ENCODE measurements at regions not wholly inside any gene's neighbourhood (a gene's known extent, or its start where the extent isn't known, plus 50 kb on each side); places are given as distances from the start of the nearest gene placed in this dataset.

GRCh38 chr2:240225131-240225530 is 84.7 kb upstream of the OTOS start:
- DNase-seq (ENCODE audit: extremely low spot score, insufficient read length, low read depth): no peak
- no peak for FAIRE-seq

- FAIRE-seq: no peak
- DNase-seq (ENCODE audit: extremely low spot score, insufficient read length, low read depth): no peak
Measured at GRCh38 chr2:240225660-240226475, 85.4 kb upstream of the OTOS start.

DNA sequence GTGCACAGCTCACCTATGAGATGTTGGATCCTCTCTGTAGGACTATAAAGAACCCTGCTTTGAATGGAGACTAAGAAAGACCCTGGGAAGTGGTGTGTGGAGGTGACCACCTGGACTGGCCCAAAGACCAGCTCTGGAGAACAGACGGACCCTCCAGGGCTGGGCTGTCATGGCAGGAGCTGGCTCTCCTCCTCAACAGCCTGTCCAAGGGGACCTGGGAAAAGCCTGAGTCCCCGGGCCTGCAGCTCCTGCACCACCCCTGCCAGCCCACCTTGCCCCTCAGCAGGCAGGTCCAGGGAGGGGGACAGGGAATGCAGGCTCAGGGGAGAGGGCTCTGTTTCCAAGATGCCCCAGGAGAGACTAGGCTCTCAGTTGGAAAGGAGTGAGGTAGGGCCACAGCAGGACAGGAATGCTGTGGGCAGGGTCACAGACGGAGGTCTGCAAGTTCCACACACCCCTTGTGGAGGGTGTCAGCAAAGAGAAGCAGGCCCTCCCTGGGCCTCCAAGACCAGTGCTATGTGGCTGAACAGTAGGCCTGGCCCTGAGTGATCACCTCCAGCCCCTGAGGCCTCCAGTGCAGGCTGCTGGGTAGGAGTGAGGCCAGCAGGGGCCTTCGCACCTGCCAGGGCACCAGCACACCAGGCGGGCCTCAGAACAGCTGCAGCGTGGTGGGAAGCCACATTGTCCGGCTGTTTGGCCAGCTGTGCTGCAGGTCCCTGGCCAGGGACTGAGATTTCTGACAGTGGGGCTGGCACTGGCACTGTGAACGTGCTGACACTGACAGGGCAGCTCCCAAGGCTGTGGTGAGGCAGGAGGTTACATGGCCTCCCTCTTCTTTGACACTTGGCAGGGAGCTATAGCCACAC is 86.4 kb upstream of the OTOS start:
- FAIRE-seq: no peak
- DNase-seq (ENCODE audit: extremely low spot score, insufficient read length, low read depth): no peak

DNA sequence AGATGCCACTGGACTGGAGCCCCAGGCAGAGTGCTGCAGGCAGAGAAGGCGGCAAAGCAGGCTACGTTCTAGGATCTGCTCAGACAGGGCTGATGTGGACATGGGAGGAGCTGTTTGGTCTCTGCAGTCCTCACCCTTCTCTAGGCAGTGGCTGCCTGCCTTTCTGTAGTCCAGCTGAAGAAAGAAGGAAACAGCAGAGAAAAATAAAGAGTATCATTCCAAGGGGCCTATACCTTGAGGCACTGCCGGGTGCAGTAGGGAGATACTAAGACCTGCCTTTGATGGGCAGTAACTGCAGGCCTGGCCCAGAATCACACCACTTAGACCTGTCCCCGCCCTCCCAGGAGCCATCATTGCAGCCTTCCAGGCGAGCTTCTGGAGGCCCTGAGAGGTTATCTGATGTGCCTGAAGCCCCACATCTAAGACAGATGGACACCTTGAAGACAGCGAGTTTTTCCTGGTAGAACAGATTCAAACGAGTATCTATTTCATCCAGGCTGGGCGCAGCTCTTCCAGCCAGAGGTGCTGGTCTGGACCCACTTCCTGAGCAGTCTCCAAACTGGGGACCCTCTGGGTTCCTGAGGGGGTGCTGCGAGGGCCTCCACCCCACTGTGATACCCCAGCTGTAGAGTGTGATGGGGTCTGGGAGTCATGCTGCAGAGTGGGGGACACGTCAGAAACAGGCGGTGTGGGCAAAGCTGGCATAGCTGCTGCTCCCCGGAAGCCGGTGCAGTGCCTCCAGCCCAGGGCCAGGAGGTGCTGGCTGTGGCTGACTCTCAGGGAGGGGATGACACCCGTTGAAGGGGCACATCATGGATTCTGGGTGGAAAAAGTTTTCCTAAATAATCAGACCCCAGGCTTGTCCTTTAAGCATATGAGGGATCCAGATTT is 87.3 kb upstream of the OTOS start:
- no peak for FAIRE-seq
- DNase-seq (ENCODE audit: extremely low spot score, insufficient read length, low read depth): no peak

DNA sequence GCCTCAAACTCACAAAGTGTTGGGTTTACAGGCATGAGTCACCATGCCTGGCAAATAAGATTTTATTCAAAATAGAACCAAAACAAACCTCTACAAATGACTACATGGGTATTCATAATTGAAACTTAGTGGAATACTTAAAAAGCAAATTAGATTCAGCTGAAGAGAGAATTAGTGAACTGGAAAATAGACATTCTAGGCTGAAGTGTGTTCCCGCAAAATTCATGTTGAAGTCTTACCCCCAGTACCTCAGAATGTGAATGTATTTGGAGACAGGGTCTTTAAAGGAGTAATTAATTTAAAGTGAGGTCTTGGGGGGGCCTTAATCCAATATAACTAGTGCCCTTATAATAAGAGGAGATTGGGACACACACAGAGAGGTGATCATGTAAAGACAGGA is 88.5 kb upstream of the OTOS start:
- FAIRE-seq (no peak), DNase-seq (ENCODE audit: extremely low spot score, insufficient read length, low read depth) (no peak)

DNA sequence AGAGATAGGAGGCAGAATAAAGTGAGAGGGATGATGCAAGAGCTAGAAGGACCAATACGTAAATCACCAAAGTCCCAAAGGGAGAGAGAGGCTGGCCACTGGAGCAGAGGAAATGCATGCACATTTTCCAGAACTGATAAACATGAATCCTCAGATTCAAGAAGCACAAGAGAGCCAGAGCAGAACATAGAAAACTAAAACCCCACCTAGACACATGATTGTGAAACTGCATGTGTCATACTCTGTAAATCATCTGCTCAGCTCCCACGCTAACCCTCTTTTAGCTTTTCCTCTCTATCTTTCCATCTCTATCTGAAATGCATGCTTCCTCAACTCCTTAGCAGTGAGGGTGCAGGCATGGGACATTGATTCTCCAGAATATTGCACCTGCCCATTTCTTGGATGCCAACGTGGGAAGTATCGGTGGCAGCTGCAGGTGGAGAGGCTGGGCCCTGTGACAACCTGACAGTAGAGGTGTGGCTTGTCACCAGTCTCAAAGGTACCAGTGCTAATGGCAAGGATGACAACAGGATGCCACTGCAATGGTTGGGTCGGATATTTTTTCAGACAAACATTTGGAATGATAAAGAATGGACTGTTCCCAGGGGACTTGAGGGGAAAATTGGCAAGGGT is 89.3 kb upstream of the OTOS start:
- DNase-seq (ENCODE audit: extremely low spot score, insufficient read length, low read depth): no peak
- peak; percentile 21 for FAIRE-seq

GRCh38 chr2:240230291-240230931 is 90.0 kb upstream of the OTOS start:
- DNase-seq (ENCODE audit: extremely low spot score, insufficient read length, low read depth) (no peak), FAIRE-seq (no peak)

DNA sequence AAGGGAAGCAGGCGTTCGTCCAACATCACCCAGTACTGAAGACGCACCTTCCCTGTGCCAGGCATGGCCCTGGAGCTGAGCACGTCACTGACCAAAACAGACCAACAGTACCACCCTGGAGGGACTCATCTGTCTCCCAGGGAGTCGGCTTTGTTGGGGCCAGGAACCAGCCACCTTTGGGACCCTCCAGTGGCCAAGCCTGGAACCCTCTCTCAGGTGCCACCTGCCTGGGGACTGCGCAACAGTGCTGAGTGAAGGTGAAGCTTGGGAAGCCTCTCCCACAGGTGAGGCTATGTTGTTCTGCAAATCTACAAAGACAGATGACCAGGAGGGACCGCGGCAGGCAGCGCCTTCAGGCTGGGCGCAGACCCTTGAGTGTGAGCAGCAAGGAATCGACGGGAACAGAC is 91.4 kb upstream of the OTOS start:
- DNase-seq (ENCODE audit: extremely low spot score, insufficient read length, low read depth): no peak
- FAIRE-seq: no peak

- FAIRE-seq: no peak
Measured at GRCh38 chr2:240232264-240232915, 91.9 kb upstream of the OTOS start.

GRCh38 chr2:240232961-240233884 is 92.8 kb upstream of the OTOS start:
- FAIRE-seq (no peak), DNase-seq (ENCODE audit: extremely low spot score, insufficient read length, low read depth) (peak; percentile 38)

More at GRCh38 chr2:240232264-240232915, 91.9 kb upstream of the OTOS start:
- DNase-seq (ENCODE audit: extremely low spot score, insufficient read length, low read depth): no peak

GRCh38 chr2:240233885-240234502 is 93.5 kb upstream of the OTOS start:
- FAIRE-seq: no peak
- DNase-seq (ENCODE audit: extremely low spot score, insufficient read length, low read depth): no peak

GRCh38 chr2:240234503-240234951 is 94.1 kb upstream of the OTOS start:
- FAIRE-seq (no peak), DNase-seq (ENCODE audit: extremely low spot score, insufficient read length, low read depth) (no peak)

DNA sequence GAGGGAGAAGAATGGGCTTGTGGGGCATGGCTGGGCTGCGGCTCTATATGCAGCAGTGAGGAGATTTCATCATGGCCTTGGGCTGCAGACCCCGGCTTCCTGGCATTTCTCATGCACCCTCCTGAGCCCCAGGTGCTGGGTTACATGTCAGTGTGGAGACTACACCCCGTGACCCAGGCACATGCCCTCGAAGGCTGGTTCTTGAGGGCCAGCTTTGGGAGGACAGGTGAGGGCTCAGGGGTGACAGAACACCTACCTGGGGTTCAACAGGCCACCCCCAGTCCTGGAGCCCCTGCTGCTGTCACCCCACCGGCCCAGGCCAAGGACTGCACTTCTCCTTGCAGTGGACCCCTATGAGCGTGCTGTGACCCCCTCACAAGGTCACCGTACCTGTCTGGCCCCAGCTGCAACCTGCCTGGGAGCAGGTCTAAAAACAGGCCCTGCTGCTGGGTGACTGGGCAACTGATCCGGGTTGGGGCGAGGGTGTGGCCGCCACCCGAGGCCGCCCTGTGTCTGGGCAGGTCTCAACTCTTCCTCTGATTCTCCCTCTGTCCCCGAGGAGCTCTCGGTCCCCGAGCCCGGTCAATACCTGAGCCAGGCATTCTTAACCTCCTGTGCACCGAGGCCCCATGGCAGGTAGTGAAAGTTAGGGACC is 94.8 kb upstream of the OTOS start:
- DNase-seq (ENCODE audit: extremely low spot score, insufficient read length, low read depth) (no peak), FAIRE-seq (no peak)

- FAIRE-seq: no peak
- no peak for DNase-seq (ENCODE audit: extremely low spot score, insufficient read length, low read depth)
Measured at GRCh38 chr2:240235811-240236210, 95.4 kb upstream of the OTOS start.

DNA sequence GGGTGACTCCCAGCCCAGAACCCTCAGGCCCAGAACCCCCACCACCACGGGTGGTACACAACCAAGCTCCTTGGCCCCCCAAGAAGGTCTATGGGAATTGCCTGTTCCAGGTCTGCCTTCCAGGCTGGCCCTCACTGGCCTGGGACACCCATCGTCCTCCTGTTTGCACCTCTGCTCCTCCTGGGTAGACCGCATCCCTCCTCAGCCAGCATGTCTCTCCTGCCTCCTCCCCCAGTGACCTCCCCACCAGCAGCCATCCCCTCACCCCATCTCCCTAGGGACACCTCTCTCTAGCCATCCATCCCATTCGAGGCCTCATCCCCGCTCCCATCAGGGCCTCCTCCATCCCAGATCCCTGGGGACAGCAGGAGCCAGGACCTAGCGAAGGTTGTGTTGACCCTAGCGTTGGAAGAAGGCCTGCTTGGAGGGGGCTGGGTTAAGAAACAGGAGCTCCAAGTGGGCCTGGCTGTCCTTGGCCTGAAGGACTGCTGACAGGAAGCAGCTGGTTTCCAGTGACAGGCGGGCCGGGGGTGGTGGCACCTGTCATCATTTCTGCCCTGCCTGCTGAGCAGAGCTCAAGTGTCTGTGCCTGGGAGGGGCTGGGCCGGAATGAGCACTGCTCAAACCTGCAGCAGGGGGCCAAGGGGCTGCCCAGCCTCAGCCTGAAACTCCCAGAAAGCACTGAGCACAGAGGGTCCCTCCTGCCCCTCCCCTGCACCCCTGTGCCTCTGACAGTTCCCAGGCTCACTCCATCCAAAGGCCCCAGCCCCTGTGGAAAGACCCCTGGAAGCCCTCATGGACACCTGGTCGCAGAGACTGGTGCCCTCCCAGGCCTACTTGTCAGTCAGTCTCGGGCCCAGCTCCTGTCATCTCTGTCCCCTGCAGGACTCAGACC is 96.0 kb upstream of the OTOS start:
- DNase-seq (ENCODE audit: extremely low spot score, insufficient read length, low read depth) (no peak), FAIRE-seq (no peak)
